Mucosa of gallbladder (tissue), 1 donor: ENCODE measurements at regions not wholly inside any gene's neighbourhood (a gene's known extent, or its start where the extent isn't known, plus 50 kb on each side); places are given as distances from the start of the nearest gene placed in this dataset.

Experiments
- DNase-seq: peaks from one replicate; pipeline ENCODE4 v3.0.0-alpha.2; 2020; ENCODE audit warnings: low spot score
- donor health status: DM: no; HTN: no; CAD: no.

GRCh38 chr13:105979131-105980011 lies 556.1 kb downstream of the EFNB2 start:
- no peak for DNase-seq

GRCh38 chr13:105974380-105974779 lies 561.1 kb downstream of the EFNB2 start:
- no peak for DNase-seq

- no peak for DNase-seq
Measured at GRCh38 chr13:105972811-105973590, 562.5 kb downstream of the EFNB2 start.

GRCh38 chr13:105972306-105972721 lies 563.1 kb downstream of the EFNB2 start:
- no peak for DNase-seq

- no peak for DNase-seq
Measured at GRCh38 chr13:105971738-105972137, 563.7 kb downstream of the EFNB2 start.

- DNase-seq, result no peak
Measured at GRCh38 chr13:105971312-105971711, 564.1 kb downstream of the EFNB2 start.

- no peak for DNase-seq
Measured at GRCh38 chr13:105969761-105970160, 565.7 kb downstream of the EFNB2 start.

GRCh38 chr13:105965910-105966309 lies 569.6 kb downstream of the EFNB2 start:
- DNase-seq, result no peak

GRCh38 chr13:105962080-105962479 lies 573.4 kb downstream of the EFNB2 start:
- DNase-seq, result no peak

GRCh38 chr13:105961438-105961837 lies 574.0 kb downstream of the EFNB2 start:
- no peak for DNase-seq

- DNase-seq, result no peak
Measured at GRCh38 chr13:105960326-105960725, 575.1 kb downstream of the EFNB2 start.

- no peak for DNase-seq
Measured at GRCh38 chr13:105959876-105960275, 575.6 kb downstream of the EFNB2 start.

GRCh38 chr13:105957769-105958438 lies 577.6 kb downstream of the EFNB2 start:
- no peak for DNase-seq

GRCh38 chr13:105956921-105957320 lies 578.5 kb downstream of the EFNB2 start:
- DNase-seq, result no peak

- no peak for DNase-seq
Measured at GRCh38 chr13:105952973-105953290, 582.5 kb downstream of the EFNB2 start.

GRCh38 chr13:105952233-105952972 lies 583.1 kb downstream of the EFNB2 start:
- no peak for DNase-seq

- DNase-seq, result no peak
Measured at GRCh38 chr13:105948143-105948542, 587.3 kb downstream of the EFNB2 start.

- DNase-seq, result no peak
Measured at GRCh38 chr13:105940882-105941281, 594.6 kb downstream of the EFNB2 start.

- DNase-seq, result no peak
Measured at GRCh38 chr13:105937451-105937850, 598.0 kb downstream of the EFNB2 start.

- DNase-seq, result no peak
Measured at GRCh38 chr13:105936816-105937215, 598.6 kb downstream of the EFNB2 start.

GRCh38 chr13:105929505-105929904 lies 606.0 kb downstream of the EFNB2 start:
- no peak for DNase-seq

GRCh38 chr13:105928901-105929300 lies 606.6 kb downstream of the EFNB2 start:
- no peak for DNase-seq
